Cardiac fibroblast (primary cell): ENCODE measurements at regions not wholly inside any gene's neighbourhood (a gene's known extent, or its start where the extent isn't known, plus 50 kb on each side); places are given as distances from the start of the nearest gene placed in this dataset.

Experiments
- DNase-seq, 2 donors: peaks; one replicate each; pipeline versions ENCODE4 v3.0.0 to v3.0.0-alpha.2; 2010; ENCODE audit warnings: low read depth in 2 of 2
- H3K4me3 ChIP-seq, 2 donors: replicated peaks in 1 of 2; 1 replicate in 1 of 2; 2 replicates in 1 of 2; pipeline ENCODE4 v1.5.1; 2011; ENCODE audit warnings: low read depth in 2 of 2, low read length in 2 of 2, mild to moderate bottlenecking in 2 of 2, moderate library complexity in 1 of 2
- TF ChIP-seq, protein P1 (sequence below): IDR thresholded peaks from one replicate; pipeline ENCODE4 v1.5.1; 2011; ENCODE audit warnings: low read depth, mild to moderate bottlenecking, low read length, inconsistent platforms

DNA sequence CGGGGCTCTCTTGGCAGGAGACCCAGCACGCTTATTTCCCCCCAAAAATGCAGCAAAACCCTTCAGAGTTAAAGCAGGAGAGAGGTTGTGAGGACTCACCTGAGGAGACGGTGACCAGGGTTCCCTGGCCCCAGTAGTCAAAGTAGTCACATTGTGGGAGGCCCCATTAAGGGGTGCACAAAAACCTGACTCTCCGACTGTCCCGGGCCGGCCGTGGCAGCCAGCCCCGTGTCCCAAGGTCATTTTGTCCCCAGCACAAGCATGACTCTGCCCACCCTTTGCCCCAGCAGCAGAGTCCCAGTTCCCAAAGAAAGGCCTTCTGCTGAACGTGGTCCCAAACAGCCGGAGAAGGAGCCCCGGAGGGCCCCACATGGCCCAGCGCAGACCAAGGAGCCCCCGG, 337.7 kb downstream of the TMEM121 start:
- TF ChIP-seq, protein P1, sequence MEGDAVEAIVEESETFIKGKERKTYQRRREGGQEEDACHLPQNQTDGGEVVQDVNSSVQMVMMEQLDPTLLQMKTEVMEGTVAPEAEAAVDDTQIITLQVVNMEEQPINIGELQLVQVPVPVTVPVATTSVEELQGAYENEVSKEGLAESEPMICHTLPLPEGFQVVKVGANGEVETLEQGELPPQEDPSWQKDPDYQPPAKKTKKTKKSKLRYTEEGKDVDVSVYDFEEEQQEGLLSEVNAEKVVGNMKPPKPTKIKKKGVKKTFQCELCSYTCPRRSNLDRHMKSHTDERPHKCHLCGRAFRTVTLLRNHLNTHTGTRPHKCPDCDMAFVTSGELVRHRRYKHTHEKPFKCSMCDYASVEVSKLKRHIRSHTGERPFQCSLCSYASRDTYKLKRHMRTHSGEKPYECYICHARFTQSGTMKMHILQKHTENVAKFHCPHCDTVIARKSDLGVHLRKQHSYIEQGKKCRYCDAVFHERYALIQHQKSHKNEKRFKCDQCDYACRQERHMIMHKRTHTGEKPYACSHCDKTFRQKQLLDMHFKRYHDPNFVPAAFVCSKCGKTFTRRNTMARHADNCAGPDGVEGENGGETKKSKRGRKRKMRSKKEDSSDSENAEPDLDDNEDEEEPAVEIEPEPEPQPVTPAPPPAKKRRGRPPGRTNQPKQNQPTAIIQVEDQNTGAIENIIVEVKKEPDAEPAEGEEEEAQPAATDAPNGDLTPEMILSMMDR: no peak
- no peak for DNase-seq
- no peak overlapping the region for H3K4me3 ChIP-seq

- TF ChIP-seq, protein P1: no peak
- DNase-seq: no peak
- no peak overlapping the region for H3K4me3 ChIP-seq
Measured at GRCh38 chr14:105864651-105865265, 338.4 kb downstream of the TMEM121 start.

- DNase-seq: no peak
- H3K4me3 ChIP-seq: no peak overlapping the region
- TF ChIP-seq, protein P1: no peak
Measured at GRCh38 chr14:105865266-105865903, 339.0 kb downstream of the TMEM121 start.

GRCh38 chr14:105865904-105866840, 339.8 kb downstream of the TMEM121 start:
- DNase-seq: no peak
- TF ChIP-seq, protein P1: no peak
- H3K4me3 ChIP-seq: no peak overlapping the region

GRCh38 chr14:105866841-105867321, 340.5 kb downstream of the TMEM121 start:
- TF ChIP-seq, protein P1: no peak
- no peak for DNase-seq
- no peak overlapping the region for H3K4me3 ChIP-seq

DNA sequence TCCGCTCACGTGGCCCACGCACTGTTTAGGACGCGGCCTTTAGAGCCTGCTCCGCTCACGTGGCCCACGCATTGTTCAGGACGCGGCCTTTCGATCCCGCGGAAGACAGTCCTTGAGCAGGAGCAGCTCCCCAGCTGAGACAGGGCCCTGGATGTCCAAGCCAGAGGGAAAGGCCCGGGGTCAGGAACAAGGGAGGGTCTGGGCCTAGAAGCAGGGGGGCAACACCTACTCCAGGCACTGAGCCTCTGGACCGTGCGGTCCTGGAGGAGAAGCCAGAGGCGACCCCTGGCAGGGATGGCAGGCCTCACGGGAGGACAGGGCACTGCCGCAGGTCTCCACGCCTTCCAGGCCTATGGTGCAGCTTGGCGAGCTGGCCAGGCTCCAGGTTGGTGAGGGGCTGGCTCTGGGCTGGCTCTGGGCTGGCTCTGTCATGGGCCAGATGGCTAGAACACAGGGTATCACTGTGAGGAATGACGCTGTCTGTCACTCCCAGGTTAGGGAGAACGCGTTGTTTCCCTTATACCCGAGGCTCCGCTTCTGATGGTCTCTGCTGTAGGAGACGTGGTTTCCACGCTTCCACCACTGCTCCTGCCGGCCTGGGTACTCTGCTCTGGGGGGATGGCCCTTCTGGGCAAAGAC, 341.7 kb downstream of the TMEM121 start:
- TF ChIP-seq, protein P1: no peak
- H3K4me3 ChIP-seq: no peak overlapping the region
- no peak for DNase-seq
